ENCODE measurements at regions not wholly inside any gene's neighbourhood (a gene's known extent, or its start where the extent isn't known, plus 50 kb on each side); places are given as distances from the start of the nearest gene placed in this dataset.

DNA sequence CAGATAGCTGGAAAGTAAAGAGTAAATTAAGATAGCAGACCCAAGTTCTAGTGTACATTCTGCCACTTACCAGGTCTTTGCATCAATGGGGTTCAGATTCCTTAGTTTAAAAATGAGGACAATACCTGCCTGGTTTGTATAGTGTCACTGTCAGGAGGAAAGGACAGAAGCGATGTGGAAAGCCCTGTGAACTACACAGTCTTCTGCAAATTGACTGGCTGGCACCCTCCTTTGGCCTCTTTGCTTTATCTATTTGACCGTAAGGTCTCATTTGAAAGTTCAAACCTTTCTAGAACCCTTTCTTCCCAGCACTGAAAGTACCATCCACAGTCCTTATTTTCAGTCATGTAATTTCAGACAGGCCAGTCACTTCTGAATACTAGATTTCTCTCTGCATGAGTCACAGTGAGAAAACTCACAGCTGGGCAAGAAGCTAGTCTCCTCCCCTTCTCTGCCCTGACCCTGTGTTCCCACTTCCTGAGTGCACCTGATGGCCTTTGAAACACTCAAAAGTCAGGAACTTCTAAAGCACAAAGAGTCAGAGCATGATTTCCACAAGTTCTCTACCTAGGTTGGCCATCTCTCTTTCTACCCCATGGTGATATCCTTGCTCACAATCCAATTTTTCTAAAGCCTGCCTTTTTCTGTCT, 91.3 kb upstream of the RASEF start:
- TF ChIP-seq, protein P1, sequence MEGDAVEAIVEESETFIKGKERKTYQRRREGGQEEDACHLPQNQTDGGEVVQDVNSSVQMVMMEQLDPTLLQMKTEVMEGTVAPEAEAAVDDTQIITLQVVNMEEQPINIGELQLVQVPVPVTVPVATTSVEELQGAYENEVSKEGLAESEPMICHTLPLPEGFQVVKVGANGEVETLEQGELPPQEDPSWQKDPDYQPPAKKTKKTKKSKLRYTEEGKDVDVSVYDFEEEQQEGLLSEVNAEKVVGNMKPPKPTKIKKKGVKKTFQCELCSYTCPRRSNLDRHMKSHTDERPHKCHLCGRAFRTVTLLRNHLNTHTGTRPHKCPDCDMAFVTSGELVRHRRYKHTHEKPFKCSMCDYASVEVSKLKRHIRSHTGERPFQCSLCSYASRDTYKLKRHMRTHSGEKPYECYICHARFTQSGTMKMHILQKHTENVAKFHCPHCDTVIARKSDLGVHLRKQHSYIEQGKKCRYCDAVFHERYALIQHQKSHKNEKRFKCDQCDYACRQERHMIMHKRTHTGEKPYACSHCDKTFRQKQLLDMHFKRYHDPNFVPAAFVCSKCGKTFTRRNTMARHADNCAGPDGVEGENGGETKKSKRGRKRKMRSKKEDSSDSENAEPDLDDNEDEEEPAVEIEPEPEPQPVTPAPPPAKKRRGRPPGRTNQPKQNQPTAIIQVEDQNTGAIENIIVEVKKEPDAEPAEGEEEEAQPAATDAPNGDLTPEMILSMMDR (IDR thresholded peaks at IDR 0.05; ENCODE audit: insufficient read depth, low read depth, low read length), result no peak
- no peak for TF ChIP-seq EZH2 (IDR thresholded peaks at IDR 0.05; ENCODE audit: insufficient read depth, low read length)
